Osteocyte (in vitro differentiated cells): ENCODE measurements at regions not wholly inside any gene's neighbourhood (a gene's known extent, or its start where the extent isn't known, plus 50 kb on each side); places are given as distances from the start of the nearest gene placed in this dataset.

ENCODE experiments used
- DNase-seq: peaks from one replicate; pipeline ENCODE4 v3.0.0; 2021; ENCODE audit warnings: mixed read lengths; ENCODE audit not compliant: unreplicated experiment; ENCODE audit errors: extremely low spot score
- H3K27ac Mint-ChIP-seq: one replicate; pipeline ENCODE4 v1.8.0; 2021; ENCODE audit warnings: mild to moderate bottlenecking, mixed read lengths; ENCODE audit not compliant: unreplicated experiment
- H3K27me3 Mint-ChIP-seq: one replicate; pipeline ENCODE4 v1.8.0; 2021; ENCODE audit warnings: mixed read lengths; ENCODE audit not compliant: unreplicated experiment
- H3K36me3 Mint-ChIP-seq: one replicate; pipeline ENCODE4 v1.8.0; 2021; ENCODE audit warnings: mixed read lengths; ENCODE audit not compliant: unreplicated experiment
- H3K4me1 Mint-ChIP-seq: one replicate; pipeline ENCODE4 v1.8.0; 2021; ENCODE audit warnings: mixed read lengths; ENCODE audit not compliant: unreplicated experiment
- H3K4me3 Mint-ChIP-seq: one replicate; pipeline ENCODE4 v1.8.0; 2021; ENCODE audit warnings: mild to moderate bottlenecking, moderate library complexity, mixed read lengths; ENCODE audit not compliant: unreplicated experiment
- H3K9me3 Mint-ChIP-seq: one replicate; pipeline ENCODE4 v1.8.0; 2021; ENCODE audit warnings: mixed read lengths; ENCODE audit not compliant: unreplicated experiment
- TF ChIP-seq, protein P1 (sequence below): fragments of 200-600 bp; sonication (generic); IDR thresholded peaks from 2 replicates; pipeline ENCODE4 v1.5.0; 2021; ENCODE audit warnings: antibody characterized with exemption, mild to moderate bottlenecking, moderate library complexity

DNA sequence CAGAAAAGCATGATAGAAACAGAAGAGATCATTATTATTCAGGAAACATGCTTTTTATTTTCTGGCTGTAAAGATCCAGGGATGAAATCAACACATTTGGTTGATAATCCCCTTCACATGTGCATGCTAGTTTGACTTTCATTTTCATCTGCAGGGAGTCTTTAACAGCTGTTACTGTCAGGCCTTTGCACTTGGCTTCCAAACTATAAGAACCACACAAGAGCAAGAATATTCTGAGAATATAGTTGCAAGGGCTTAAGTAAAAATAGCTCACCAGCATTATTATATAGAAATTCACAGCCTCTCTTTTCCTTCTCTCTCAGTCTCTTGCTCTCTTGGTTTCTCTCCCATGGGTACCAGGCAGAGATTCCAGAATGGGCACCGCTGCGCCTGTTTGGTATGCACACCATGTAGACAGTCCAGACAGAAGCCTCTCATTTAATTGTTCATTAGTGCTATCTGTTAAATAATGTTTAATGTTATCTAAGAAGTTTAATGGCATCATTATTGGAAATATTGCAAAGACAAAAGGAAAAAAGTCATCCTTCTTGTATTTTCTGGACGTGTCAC lies 622.3 kb upstream of the PLXNA2 start:
- TF ChIP-seq, protein P1, sequence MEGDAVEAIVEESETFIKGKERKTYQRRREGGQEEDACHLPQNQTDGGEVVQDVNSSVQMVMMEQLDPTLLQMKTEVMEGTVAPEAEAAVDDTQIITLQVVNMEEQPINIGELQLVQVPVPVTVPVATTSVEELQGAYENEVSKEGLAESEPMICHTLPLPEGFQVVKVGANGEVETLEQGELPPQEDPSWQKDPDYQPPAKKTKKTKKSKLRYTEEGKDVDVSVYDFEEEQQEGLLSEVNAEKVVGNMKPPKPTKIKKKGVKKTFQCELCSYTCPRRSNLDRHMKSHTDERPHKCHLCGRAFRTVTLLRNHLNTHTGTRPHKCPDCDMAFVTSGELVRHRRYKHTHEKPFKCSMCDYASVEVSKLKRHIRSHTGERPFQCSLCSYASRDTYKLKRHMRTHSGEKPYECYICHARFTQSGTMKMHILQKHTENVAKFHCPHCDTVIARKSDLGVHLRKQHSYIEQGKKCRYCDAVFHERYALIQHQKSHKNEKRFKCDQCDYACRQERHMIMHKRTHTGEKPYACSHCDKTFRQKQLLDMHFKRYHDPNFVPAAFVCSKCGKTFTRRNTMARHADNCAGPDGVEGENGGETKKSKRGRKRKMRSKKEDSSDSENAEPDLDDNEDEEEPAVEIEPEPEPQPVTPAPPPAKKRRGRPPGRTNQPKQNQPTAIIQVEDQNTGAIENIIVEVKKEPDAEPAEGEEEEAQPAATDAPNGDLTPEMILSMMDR: no peak
- no peak overlapping the region for H3K4me3 Mint-ChIP-seq
- H3K9me3 Mint-ChIP-seq: peaks cover 11% of the 10 kb centered on the region
- no peak for DNase-seq
- H3K27me3 Mint-ChIP-seq: no peaks in the 10 kb centered on the region
- no peaks in the 10 kb centered on the region for H3K36me3 Mint-ChIP-seq
- H3K27ac Mint-ChIP-seq: no peak overlapping the region
- H3K4me1 Mint-ChIP-seq: peaks cover 4% of the 10 kb centered on the region

DNA sequence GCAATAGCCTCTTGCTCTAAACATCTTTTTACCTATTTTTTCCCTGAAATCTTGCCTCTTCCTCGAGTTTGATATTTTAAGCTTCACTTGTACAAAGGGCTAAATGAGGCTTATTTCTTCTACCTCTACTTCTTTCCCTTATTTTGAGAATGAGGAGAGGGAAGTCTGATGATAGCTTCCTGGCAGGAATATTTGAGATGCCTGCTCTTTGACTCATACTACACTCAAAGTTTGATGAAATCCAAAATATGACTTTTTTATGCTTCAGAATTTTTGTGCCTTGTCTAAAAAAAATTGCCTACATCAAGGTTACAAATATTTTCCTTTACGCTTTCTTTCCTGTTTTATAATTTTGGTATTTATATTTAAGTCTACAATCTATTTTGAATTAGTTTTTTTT lies 624.4 kb upstream of the PLXNA2 start:
- peaks cover 4% of the 10 kb centered on the region for H3K4me1 Mint-ChIP-seq
- no peak overlapping the region for H3K27ac Mint-ChIP-seq
- H3K27me3 Mint-ChIP-seq: no peaks in the 10 kb centered on the region
- H3K36me3 Mint-ChIP-seq: no peaks in the 10 kb centered on the region
- TF ChIP-seq, protein P1: no peak
- no peak overlapping the region for H3K4me3 Mint-ChIP-seq
- H3K9me3 Mint-ChIP-seq: peaks cover 8% of the 10 kb centered on the region
- DNase-seq: no peak

DNA sequence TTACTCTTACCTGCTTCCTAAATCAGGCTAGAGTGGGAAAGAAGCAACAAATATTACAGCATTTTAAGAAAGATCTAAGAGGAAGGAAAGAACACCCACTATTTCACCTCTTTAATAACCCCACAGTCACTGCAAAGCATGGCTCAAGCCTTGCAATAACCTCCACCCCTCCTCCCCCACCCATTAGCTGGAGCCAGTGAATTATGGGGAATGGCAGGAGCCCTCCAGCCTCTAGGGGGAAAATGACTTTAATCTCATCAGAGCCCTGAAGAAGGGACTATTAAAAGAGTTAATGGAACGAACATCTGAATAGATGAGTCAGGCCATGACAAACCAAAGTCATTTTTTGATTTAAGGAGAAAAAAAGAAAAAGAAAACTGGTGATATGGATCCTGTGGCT lies 630.7 kb upstream of the PLXNA2 start:
- no peaks in the 10 kb centered on the region for H3K4me1 Mint-ChIP-seq
- TF ChIP-seq, protein P1: no peak
- peaks cover 14% of the 10 kb centered on the region for H3K27me3 Mint-ChIP-seq
- H3K27ac Mint-ChIP-seq: no peak overlapping the region
- no peaks in the 10 kb centered on the region for H3K36me3 Mint-ChIP-seq
- H3K9me3 Mint-ChIP-seq: peaks cover 13% of the 10 kb centered on the region
- H3K4me3 Mint-ChIP-seq: no peak overlapping the region
- no peak for DNase-seq

DNA sequence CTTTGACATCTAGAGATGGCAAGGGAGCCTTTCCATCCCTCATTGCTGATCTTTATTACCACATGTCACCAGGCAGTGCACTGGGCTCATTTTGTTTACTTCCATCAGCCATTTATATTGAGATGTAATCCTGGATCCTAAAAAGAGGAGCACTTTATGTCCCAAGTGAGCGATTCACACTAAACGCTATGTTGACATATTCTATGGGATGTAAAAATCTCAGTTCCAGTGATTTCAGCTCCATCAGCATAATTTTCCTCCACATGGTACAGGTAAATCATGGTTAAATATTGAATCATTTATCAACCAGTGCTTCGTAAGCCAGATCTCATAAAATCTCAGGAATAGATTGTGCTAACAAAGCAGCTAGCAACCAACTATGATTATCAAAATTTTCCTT lies 634.8 kb upstream of the PLXNA2 start:
- DNase-seq: no peak
- no peak overlapping the region for H3K27ac Mint-ChIP-seq
- H3K9me3 Mint-ChIP-seq: peaks cover 2% of the 10 kb centered on the region
- H3K27me3 Mint-ChIP-seq: peaks cover 10% of the 10 kb centered on the region
- no peaks in the 10 kb centered on the region for H3K36me3 Mint-ChIP-seq
- H3K4me1 Mint-ChIP-seq: peaks cover 13% of the 10 kb centered on the region
- no peak overlapping the region for H3K4me3 Mint-ChIP-seq
- TF ChIP-seq, protein P1: no peak

DNA sequence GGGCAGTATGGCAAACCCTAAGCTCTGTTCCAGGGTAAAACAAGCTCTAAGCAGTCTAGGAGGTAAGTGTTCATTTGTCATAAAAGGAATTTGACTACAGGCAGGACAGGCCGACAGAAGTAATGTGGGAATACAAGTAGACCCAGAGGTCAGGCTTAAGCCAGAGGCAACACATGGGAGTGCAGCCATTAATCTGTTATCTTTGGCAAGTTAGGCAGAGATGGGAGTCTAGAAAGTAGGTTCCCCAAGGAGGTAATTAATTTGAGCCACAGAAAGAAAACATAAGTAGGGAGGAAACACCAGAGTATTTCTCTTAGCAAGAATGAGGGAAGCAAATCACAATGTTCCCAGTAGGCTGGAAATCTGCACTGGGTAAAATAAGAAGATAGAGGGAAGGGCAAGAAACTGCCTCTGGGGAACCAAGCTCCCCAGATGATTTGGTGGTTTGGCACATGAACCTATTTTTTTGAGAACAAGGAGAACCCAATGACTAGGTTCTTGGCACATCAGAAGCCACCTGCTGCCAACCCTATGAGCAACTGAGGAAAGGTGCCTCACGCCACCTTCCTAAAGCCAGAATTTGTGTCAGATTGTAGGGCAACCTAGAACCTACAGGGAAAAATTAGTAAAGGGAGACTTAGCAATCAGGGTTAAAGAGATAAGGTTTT lies 636.4 kb upstream of the PLXNA2 start:
- TF ChIP-seq, protein P1: no peak
- H3K27me3 Mint-ChIP-seq: peaks cover 5% of the 10 kb centered on the region
- peaks cover 21% of the 10 kb centered on the region for H3K4me1 Mint-ChIP-seq
- H3K27ac Mint-ChIP-seq: no peak overlapping the region
- no peak overlapping the region for H3K4me3 Mint-ChIP-seq
- DNase-seq: no peak
- H3K36me3 Mint-ChIP-seq: no peaks in the 10 kb centered on the region
- H3K9me3 Mint-ChIP-seq: no peaks in the 10 kb centered on the region
